GM12891 (cell line): ENCODE measurements at regions not wholly inside any gene's neighbourhood (a gene's known extent, or its start where the extent isn't known, plus 50 kb on each side); places are given as distances from the start of the nearest gene placed in this dataset.
A peak's percentile ranks its signal among the peaks of the same experiment; 100 is the strongest.

ENCODE experiments used
- DNase-seq: peaks from one replicate; pipeline ENCODE4 v3.0.0; 2011; ENCODE audit warnings: low spot score; ENCODE audit not compliant: insufficient read length
- FAIRE-seq: peaks from 2 replicates; lab custom pipeline; 2011; peaks lifted over from hg19 to GRCh38; lab: Jason Lieb, UNC
- PAX5 ChIP-seq: IDR thresholded peaks from 2 replicates; pipeline ENCODE4 v1.6.1; 2011; ENCODE audit warnings: low read length, moderate library complexity, mild to moderate bottlenecking; ENCODE audit not compliant: insufficient read depth, severe bottlenecking
- POLR2A ChIP-seq: IDR thresholded peaks from 2 replicates; pipeline ENCODE4 v1.6.1; 2011; ENCODE audit warnings: low read depth, low read length, control low read depth
- POLR2AphosphoS5 ChIP-seq: IDR thresholded peaks from 2 replicates; pipeline ENCODE4 v1.6.1; 2011; ENCODE audit warnings: low read depth, low read length, control low read depth
- POU2F2 ChIP-seq: IDR thresholded peaks from 2 replicates; pipeline ENCODE4 v1.6.1; 2011; ENCODE audit warnings: low read depth, mild to moderate bottlenecking, control low read depth, low read length, moderate library complexity
- SPI1 ChIP-seq: IDR thresholded peaks from 2 replicates; pipeline ENCODE4 v1.6.1; 2011; ENCODE audit warnings: low read depth, low read length, control low read depth
- TAF1 ChIP-seq: IDR thresholded peaks from 2 replicates; pipeline ENCODE4 v1.6.1; 2011; ENCODE audit warnings: low read depth, low read length, control low read depth

- no peak for TF ChIP-seq TAF1
- TF ChIP-seq POLR2A, result no peak
- TF ChIP-seq PAX5, result no peak
- TF ChIP-seq POU2F2, result no peak
- peak; percentile 63; the same call in 1 of the 2 replicates for TF ChIP-seq SPI1
- TF ChIP-seq POLR2AphosphoS5, result no peak
These were observed 55.5 kb downstream of the MID1IP1 start for GRCh38 chrX:38856670-38857265.

GRCh38 chrX:38857736-38858523 is 56.7 kb downstream of the MID1IP1 start:
- FAIRE-seq, result no peak
- TF ChIP-seq POLR2AphosphoS5 (no peak), PAX5 (no peak), POU2F2 (no peak), TAF1 (no peak), POLR2A (no peak), SPI1 (no peak)
- no peak for DNase-seq

More at GRCh38 chrX:38856670-38857265, 55.5 kb downstream of the MID1IP1 start:
- DNase-seq (no peak), FAIRE-seq (peak; percentile 77)

GRCh38 chrX:38859602-38860001 is 58.3 kb downstream of the MID1IP1 start:
- no peak for DNase-seq
- TF ChIP-seq POLR2AphosphoS5, result no peak
- TF ChIP-seq SPI1, result no peak
- no peak for TF ChIP-seq POU2F2
- no peak for TF ChIP-seq PAX5
- TF ChIP-seq TAF1, result no peak
- no peak for TF ChIP-seq POLR2A
- FAIRE-seq, result no peak

- FAIRE-seq (peak; percentile 94), DNase-seq (no peak)
- TF ChIP-seq SPI1 (peak; percentile 41), POLR2A (no peak)
These were observed 59.1 kb downstream of the MID1IP1 start for GRCh38 chrX:38860106-38861013.

GRCh38 chrX:38861489-38861888 is 60.2 kb downstream of the MID1IP1 start:
- DNase-seq (no peak), FAIRE-seq (no peak)
- TF ChIP-seq SPI1 (no peak), TAF1 (no peak), PAX5 (no peak), POU2F2 (no peak), POLR2A (no peak), POLR2AphosphoS5 (no peak)

- TF ChIP-seq PAX5 (no peak), TAF1 (no peak), SPI1 (no peak)
- no peak for FAIRE-seq
- no peak for DNase-seq
These were observed 60.8 kb downstream of the MID1IP1 start for GRCh38 chrX:38862100-38862499.

GRCh38 chrX:38864165-38864564 is 62.9 kb downstream of the MID1IP1 start:
- no peak for DNase-seq
- FAIRE-seq, result peak; percentile 5
- no peak for TF ChIP-seq PAX5
- TF ChIP-seq POLR2AphosphoS5, result no peak
- no peak for TF ChIP-seq POU2F2
- TF ChIP-seq TAF1, result no peak
- TF ChIP-seq POLR2A, result no peak
- TF ChIP-seq SPI1, result no peak

- DNase-seq (no peak), FAIRE-seq (no peak)
- no peak for TF ChIP-seq PAX5
- no peak for TF ChIP-seq POLR2AphosphoS5
- TF ChIP-seq POLR2A, result no peak
- TF ChIP-seq SPI1, result no peak
- no peak for TF ChIP-seq TAF1
- TF ChIP-seq POU2F2, result no peak
These were observed 67.1 kb downstream of the MID1IP1 start for GRCh38 chrX:38868321-38868720.

- FAIRE-seq (no peak), DNase-seq (no peak)
- TF ChIP-seq TAF1, result no peak
- TF ChIP-seq POLR2A, result no peak
- no peak for TF ChIP-seq PAX5
- no peak for TF ChIP-seq SPI1
- TF ChIP-seq POLR2AphosphoS5, result no peak
- TF ChIP-seq POU2F2, result no peak
These were observed 67.7 kb downstream of the MID1IP1 start for GRCh38 chrX:38868941-38869401.
